Uterus (tissue), 2 donors: ENCODE measurements at regions not wholly inside any gene's neighbourhood (a gene's known extent, or its start where the extent isn't known, plus 50 kb on each side); places are given as distances from the start of the nearest gene placed in this dataset.

Experiments used
- POLR2A ChIP-seq, 2 donors: fragments of 450-650 bp; IDR thresholded peaks; one replicate each; pipeline ENCODE4 v1.6.1; 2016; ENCODE audit warnings: antibody characterized with exemption in 2 of 2, mild to moderate bottlenecking in 1 of 2, moderate library complexity in 1 of 2
- TF ChIP-seq, protein P1 (sequence below), 4 experiments: fragments of 200-600 bp in 2 of 4; fragments of 450-650 bp in 2 of 4; sonication (generic) in 2 of 4; IDR thresholded peaks; one replicate each; pipeline ENCODE4 v1.5.1; 2016 to 2019; ENCODE audit warnings: antibody characterized with exemption in 4 of 4, mild to moderate bottlenecking in 2 of 4, moderate library complexity in 1 of 4

DNA sequence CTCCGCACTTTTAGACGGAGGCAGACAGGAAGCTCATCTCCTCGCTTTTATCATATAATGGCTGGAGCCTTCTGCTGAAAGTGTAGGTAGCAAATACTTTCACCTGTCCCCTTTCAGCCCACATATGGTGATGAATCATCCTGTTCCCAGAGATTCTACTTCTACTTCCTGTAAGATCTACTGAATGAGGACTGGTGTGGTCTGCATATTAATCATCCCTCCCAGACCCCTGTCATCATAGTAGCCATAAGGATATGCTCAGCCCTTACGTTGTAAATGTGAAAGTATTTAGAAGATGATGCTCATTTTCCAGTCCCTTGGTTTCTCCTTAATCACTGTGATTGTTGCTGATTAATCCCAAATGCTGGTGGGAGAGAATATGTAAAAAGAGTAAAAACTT, 268.2 kb upstream of the GRIP1 start:
- TF ChIP-seq, protein P1, sequence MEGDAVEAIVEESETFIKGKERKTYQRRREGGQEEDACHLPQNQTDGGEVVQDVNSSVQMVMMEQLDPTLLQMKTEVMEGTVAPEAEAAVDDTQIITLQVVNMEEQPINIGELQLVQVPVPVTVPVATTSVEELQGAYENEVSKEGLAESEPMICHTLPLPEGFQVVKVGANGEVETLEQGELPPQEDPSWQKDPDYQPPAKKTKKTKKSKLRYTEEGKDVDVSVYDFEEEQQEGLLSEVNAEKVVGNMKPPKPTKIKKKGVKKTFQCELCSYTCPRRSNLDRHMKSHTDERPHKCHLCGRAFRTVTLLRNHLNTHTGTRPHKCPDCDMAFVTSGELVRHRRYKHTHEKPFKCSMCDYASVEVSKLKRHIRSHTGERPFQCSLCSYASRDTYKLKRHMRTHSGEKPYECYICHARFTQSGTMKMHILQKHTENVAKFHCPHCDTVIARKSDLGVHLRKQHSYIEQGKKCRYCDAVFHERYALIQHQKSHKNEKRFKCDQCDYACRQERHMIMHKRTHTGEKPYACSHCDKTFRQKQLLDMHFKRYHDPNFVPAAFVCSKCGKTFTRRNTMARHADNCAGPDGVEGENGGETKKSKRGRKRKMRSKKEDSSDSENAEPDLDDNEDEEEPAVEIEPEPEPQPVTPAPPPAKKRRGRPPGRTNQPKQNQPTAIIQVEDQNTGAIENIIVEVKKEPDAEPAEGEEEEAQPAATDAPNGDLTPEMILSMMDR (IDR thresholded peaks at IDR 0.05): no peak
- no peak for TF ChIP-seq POLR2A (IDR thresholded peaks at IDR 0.05)
